ENCODE measurements at regions not wholly inside any gene's neighbourhood (a gene's known extent, or its start where the extent isn't known, plus 50 kb on each side); places are given as distances from the start of the nearest gene placed in this dataset.

GRCh38 chr1:217193151-217193550 is 437.7 kb downstream of the GPATCH2 start:
- no peak for DNase-seq

GRCh38 chr1:217191441-217191840 is 439.4 kb downstream of the GPATCH2 start:
- no peak for DNase-seq

GRCh38 chr1:217190359-217190758 is 440.5 kb downstream of the GPATCH2 start:
- no peak for DNase-seq

- DNase-seq: no peak
These were observed 441.5 kb downstream of the GPATCH2 start for GRCh38 chr1:217189362-217189761.

DNA sequence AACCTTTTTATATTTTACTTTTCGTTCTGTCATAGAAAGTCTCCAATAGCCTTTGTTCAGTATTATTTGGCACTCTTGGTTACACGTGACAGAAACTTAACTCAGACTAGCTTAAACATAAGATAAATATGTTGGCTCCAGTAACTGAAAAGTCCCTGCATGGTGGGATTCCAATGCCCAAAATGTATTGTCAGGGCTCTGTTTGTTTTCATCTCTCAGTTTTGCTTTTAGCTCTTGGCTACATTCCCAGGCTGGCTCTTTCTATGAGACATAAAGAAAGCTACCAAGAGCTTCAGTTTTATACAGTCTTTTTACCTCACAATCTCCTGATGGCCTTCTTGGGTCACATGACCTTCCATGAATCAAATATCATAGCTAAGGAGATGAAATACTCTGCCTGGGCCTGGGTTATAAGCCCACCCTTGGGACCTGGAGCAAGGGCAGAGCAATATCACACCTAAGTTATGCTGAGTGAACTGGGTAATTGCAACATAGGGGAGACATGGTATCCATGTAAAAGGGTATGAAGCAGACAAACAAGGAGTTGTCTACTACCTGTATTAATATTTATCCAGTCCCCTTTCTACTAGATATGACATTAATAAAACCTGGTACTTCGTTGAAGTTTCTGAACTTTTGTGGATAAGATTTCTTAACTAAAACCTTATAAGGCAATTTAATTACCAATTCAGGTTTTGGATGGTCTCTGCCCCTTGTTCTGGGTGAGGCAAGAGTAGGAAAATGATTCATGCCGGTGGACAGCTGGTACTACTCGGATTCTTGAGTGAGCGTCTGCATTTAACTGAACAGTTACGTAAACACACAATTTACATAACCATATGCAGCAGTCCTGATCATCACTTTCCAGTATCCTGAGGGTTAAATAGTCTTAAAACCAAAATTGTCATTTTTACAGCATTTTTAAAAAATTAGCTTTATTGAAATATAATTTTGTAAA is 442.3 kb downstream of the GPATCH2 start:
- no peak for DNase-seq

DNA sequence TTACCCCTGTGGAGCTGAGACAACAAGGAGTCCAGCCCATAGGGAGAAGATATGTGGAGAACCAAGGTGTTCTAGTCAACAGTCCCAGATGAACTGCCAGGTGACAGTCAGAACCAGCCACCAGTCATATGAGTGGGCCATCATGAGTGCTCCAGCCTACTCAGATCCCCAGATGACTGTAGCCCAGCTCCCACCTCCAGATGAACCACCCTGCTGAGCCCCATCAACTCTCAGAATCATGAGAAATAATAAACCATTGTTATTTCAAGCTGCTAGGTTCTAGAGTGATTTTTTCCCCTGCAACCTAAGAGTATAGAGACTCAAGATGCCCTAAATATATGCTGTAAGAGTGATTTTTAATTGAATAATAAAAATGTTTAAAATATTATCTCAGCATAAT is 444.2 kb downstream of the GPATCH2 start:
- DNase-seq: no peak

GRCh38 chr1:217184854-217185253 is 446.0 kb downstream of the GPATCH2 start:
- no peak for DNase-seq

- DNase-seq: no peak
These were observed 447.9 kb downstream of the GPATCH2 start for GRCh38 chr1:217182992-217183391.

- no peak for DNase-seq
These were observed 449.1 kb downstream of the GPATCH2 start for GRCh38 chr1:217181756-217182155.

GRCh38 chr1:217181176-217181746 is 449.6 kb downstream of the GPATCH2 start:
- no peak for DNase-seq

DNA sequence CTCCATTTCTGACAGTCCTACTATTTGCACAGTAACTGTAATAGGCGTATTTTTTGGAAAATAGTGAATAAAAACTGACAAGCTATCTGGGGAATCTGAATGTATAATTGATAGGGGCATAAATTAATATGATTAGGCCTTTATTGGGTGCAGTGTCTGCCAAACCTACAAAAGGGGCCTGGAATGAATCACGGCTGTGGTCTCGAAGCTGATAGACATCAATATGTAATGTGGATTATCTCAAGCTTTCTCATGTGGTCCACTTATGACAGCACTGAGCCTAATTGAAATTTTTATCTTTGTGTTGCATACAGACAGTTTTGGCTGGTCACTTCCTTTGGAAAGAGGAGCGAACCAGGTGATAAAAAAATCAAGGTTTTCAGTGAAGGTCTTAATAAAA is 450.4 kb downstream of the GPATCH2 start:
- DNase-seq: no peak

GRCh38 chr1:217164403-217164802 is 441.2 kb upstream of the ESRRG start:
- no peak for DNase-seq

DNA sequence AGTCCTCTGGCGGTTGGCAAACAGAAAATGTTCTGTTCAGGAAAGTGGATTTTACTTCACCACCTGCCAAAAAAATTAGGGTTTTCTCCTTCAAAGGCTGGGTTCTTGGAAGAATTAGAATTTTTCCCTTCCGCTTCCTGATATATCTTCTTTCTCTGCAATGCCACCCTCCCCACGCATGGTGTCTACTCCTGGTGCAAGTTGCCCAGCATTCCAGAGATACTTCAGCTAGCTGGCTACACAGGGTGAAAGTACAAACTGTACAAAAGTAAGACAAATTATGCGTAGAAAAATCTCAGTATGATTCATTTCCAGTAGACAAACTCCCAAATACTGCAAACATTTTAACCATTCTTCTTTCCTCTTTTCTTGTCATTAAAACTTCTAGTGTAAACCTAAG is 430.1 kb upstream of the ESRRG start:
- no peak for DNase-seq

- no peak for DNase-seq
These were observed 427.1 kb upstream of the ESRRG start for GRCh38 chr1:217150366-217150765.

- DNase-seq: no peak
These were observed 426.6 kb upstream of the ESRRG start for GRCh38 chr1:217149791-217150190.

DNA sequence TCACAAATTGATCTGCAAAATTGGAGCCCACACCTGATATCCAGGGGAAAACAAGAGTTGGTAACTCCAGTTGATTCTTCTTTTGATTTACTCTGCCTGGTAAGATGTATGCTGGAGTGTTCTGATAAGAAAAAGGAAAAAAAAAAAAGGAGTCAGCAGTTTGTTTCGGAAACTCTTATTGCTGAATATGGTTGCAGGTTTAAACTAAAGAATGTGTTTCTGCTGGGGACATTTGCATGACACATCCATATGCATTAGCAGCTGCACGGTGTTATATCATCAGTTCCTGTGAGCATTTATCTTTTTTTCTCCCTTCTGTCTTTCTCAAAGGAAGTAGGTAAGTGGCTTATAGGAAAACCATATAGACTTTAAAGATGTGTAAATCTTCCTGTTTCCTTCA is 418.5 kb upstream of the ESRRG start:
- DNase-seq: no peak

- no peak for DNase-seq
These were observed 417.0 kb upstream of the ESRRG start for GRCh38 chr1:217140041-217140901.

DNA sequence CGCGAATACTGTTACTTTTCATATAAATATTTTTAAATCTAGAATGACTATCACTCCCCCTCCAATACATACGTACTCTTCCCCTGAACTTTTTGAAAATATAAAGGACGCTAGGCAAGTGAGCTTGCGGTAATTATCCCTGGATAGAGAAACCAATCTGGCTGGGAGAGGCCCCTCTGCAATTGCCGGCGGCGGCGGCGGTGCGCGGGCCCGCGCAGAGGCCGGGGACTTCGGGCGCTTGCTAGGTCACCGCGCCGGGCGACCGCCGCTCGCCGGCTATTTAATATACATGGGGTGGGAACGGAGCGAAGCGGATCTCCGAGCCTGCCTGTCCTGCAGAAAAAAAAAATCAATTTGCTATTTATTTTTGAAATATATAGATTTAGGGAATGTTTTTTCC is 416.3 kb upstream of the ESRRG start:
- DNase-seq: no peak

DNA sequence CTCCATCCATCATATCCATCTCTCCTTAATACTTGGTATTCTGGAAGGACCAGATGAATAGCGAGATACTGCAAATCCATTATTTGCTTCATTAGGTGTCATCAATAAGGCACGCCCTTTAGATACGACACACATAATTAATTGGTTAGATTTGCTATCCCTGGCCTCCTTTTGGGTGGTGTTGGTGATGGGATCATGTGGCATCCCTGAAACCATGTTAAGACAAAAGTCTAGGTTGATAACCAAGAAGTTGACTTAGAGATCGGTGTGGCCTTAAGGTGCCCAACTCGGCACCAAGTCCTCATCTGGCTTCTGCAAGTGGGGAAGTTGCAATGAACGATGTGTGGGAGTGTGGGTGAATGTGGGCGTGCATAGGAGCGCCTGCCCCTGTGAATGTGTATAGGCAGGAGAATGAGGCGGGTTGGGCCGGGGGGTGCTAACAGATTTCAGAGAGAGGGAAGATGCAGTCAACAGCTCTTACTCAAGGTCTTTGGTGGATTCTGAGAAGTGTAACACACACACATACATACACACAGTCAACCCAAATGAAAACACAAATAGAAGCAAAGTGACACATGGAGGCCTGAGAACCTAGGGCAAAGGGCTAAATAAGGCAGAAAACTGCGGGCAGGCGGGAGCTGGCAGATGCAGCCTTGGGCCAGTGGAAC is 415.7 kb upstream of the ESRRG start:
- no peak for DNase-seq

DNA sequence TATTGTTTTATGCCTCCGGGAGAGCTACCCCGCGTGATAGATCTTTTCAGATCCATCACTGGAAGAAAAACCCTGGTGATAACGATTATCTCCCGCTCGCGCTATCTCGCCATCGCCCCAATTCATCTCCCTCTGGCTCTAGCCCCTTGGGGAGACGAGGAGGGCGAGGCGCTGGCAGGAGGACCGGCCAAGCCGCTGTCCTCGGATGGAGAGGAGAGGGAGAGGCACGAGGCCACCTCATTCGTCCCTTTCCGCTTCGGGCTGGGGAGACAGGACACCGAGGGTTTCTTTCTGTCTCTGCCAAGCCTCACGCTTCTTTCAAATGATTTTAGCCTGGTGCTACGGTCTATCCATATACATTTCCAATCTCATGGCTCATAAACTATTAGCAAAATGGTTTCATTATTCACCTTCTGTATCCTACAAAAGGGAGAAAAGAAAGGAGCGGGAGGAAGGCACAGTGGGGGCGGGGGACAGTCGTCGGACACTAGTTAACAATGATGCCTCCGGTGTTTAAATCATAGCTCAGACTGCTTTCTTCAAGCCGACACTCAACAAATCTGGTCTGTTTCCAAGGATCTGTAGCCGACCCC is 415.0 kb upstream of the ESRRG start:
- no peak for DNase-seq

GRCh38 chr1:217137210-217137881 is 414.1 kb upstream of the ESRRG start:
- no peak for DNase-seq

DNA sequence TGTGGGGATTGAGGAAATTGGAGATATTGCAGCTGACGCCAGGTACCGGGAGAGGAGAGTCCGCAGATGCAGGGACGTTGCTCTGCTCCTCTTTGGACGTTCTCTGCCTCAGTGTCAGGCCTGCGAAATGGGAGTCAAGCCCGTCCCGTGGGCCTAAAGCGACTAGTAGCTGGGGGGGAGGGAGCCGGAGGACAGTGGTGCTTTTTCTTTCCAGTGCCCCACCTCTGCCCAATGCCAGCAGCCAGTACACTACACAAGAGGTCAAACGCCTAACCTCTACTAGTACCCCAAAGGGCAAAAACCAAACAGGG is 413.6 kb upstream of the ESRRG start:
- DNase-seq: no peak
